Activated CD4-positive, CD25-positive, alpha-beta regulatory T cell (primary cell): ENCODE measurements at regions not wholly inside any gene's neighbourhood (a gene's known extent, or its start where the extent isn't known, plus 50 kb on each side); places are given as distances from the start of the nearest gene placed in this dataset.

Source experiments
- DNase-seq, 4 experiments: peaks; one replicate each; lab custom pipeline; 2025; lab: John Stamatoyannopoulos, UW

DNA sequence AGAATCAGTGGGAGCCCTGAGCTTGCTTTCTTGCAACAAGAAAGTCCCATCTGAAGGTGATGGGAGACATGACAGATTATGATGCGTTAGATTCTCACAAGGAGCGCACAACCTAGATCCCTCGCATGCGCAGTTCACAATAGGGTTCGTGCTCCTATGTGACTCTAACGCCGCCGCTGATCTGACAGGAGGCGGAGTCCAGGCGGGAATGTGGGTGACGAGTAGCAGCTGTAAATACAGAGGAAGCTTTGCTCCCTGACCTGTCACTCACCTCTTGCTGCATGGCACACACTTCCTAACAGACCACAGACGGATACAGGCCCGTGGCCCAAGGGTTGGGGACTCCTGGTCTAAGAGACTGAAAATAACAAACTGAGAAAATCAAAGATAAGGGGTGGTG is 1163.4 kb upstream of the AUTS2 start:
- DNase-seq, result no peak

DNA sequence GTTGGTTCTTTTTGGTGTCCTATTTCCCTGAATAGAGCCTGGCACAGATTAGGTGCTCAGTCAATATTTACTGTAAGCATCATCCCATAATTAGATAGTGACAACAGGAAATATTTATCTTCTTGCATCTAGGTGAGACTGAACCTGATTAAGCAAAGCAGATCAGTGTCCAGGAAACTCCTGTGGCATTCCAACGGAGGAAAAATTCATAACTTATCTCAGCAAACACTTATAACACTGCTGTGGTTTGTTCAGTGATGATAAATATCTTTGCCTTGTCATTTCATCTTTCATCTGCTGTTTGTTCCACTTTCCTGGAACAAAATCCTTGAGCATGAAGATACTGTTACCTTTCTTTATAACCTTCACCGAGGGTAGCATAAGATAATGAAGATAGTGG is 1160.3 kb upstream of the AUTS2 start:
- no peak for DNase-seq

DNA sequence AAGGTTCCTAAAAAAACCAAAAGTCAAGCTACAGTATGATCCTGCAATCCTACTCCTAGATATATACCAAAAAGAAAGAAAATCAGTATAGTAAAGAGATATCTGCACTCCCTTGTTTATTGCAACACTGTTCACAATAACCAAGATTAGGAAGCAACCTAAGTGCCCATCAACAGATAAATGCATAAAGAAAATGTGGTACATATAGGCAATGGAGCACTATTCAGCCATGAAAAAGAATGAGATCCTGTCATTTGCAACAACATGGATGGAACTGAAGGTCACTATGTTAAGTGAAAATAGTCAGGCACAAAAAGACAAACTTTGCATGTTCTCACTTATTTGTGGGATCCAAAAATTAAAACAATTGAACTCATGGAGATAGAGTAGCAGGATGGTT is 1159.5 kb upstream of the AUTS2 start:
- no peak for DNase-seq

DNA sequence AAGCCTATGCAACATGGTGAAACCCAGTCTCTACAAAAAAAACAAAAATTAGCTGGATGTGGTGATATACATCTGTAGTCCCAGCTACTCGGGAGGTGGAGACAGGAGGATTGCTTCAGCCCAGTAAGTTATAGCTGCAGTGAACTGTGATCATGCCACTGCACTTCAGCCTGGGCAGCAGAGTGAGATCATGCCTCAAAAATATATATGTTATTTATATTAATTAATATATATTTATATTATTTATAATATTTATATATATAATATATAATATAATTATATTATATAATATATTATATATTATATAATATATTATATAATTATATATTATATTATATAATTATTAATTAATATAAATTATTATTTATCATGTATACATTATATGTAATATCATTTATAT is 1158.4 kb upstream of the AUTS2 start:
- no peak for DNase-seq

DNA sequence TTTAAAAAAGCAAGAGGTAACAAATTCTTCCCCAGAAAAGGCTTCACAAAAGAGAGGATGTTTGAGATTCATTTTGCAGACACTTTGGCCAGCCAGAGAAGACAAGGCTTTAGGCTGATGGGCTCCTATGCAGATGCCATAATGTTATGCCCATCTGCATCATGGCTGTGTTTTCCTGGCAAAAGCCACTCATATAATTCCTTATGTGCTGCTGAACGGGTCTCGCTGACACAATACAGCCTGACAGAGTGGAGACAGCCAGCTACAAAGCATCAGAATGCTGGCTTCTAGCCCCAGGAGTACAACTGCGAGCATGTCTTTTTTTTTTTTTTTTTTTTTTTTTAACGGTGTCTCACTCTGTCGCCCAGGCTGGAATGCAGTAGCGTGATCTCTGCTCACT is 1157.4 kb upstream of the AUTS2 start:
- no peak for DNase-seq

DNA sequence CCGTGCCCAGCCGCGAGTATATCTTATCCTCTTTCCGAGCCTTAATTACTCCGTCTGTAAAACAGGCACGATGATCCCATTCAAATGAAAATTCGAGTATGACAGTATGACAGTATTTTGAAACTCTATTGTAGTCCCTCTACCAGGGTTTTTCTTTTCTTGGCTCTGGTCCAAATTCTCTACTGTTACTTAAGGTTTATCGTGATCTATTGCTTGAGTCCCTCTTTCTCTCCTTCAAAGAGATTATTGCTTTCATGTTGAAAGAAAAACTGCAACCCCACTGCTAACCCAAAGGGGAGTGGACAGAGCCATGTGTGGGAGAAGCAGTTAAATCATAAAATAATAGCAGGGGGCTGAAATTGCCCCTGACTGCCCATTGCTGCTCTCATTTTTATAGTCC is 1156.6 kb upstream of the AUTS2 start:
- no peak for DNase-seq

DNA sequence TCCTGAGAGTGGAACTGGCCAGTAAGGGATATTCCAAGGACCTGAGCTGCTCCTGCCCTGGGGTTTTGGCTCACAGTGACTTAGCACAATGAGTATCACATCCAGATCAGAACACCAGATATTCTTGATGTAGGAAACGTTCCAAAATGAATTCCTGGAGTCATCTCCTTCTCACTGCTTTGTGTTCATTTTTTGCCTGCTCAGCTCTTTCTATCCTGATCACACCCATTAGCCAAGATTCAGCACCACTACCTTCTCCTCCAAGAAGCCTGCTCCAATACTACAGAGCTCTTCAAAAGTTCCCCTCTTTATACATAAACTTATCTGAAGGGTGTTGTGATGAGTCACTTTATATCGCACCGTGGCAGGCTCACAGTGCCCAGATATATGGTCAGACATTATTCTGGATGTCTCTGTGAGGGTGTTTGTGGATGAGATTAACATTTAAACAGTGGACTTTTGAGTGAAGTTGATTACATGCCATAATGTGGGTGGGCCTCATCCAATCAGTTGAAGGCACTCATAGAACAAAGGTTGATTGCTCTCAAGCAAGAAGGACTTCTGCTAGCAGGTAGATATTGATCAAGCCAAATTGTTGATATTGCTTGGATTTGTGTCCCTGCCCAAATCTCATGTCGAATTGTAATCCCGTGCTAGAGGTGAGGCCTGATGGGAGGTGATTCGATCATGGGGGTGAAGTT is 1155.2 kb upstream of the AUTS2 start:
- no peak for DNase-seq

DNA sequence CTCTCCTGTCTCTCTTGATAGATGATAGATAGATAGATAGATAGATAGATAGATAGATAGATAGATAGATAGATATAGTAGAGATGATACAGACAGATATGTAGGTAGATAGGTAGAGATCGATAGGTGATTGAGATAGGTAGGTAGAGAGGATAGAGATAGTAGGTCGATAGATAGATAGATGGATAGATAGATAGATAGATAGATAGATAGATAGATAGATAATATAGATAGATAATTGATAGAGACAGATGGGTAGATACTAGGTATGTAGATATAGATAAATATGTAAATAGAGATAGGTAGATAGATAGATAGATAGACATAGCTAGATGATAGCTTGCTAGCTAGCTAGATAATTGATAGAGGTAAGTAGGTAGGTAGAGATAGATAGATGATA is 1154.2 kb upstream of the AUTS2 start:
- no peak for DNase-seq

DNA sequence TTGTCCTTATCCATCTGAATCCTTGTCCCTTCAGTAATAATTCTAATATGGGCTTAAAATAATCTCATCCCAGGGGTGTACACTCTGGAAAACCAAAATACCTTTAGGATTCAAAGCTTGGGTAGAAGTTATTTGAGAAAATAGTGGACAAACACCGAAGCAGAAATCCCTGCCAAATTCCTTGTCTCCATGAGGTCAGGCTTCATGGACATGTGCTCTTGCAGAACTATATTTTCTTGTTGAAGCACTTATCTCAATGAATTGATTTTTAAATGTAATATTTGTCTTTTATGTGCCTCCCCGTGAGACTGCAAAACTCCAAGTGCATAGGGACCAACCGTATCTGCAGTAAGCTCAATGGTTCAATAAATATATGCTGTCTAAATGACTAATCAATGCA is 1153.3 kb upstream of the AUTS2 start:
- no peak for DNase-seq

DNA sequence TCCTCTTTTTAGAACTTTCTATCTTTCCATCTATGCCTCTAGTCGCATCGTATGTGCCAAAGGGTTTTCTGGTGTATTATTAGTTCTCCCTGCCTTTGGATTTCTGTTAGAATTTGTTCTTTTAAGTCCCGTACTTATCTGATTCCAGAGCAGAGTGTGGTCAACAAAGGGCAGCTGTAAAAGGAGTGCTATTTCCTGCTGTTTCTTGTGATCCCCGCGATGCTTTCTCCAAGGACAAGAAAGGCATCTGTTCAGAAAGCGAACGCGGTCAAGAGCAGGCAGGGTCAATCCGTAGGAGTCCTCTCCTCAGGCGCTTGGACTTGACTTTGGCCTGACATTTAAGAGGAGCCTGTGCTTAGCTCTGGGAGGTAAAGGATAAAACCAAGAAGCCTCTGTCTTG is 1152.1 kb upstream of the AUTS2 start:
- no peak for DNase-seq

DNA sequence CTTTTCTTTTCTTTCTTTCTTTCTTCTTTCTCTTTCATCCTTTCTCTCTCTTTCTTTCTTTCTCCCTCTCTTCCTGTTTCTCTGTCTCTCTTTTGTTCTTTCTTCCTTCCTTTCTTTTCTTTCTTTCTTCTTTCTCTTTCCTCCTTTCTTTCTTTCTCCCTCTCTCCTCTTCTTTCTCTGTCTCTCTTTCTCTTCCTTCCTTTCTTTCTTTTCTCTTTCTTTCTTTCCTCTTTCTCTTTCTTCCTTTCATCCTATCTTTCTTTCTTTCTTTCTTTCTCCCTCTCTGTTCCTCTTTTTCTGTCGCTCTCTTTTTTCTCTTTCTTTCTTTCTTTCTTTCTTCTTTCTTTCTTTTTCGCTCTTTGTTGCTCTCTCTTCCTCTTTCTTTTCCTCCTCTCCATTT is 1149.2 kb upstream of the AUTS2 start:
- DNase-seq, result no peak

DNA sequence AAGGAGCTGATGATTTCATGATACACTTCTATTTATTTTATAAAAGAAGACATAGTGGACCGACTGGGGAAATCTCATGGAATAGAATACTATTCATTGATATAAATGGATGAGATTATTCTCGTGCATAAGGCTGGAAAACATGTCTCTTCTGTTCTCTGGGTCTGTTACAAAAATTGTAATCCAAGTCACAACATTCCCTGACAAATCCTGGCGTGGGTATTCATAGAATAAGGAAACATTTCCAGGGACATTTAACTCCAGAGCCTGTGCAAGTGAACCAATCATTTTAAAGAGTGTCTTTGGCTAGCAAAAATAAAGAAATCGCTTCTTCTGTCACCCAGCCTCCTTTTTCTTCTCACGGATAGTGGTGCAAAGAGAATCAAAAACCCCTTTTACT is 1148.5 kb upstream of the AUTS2 start:
- no peak for DNase-seq

DNA sequence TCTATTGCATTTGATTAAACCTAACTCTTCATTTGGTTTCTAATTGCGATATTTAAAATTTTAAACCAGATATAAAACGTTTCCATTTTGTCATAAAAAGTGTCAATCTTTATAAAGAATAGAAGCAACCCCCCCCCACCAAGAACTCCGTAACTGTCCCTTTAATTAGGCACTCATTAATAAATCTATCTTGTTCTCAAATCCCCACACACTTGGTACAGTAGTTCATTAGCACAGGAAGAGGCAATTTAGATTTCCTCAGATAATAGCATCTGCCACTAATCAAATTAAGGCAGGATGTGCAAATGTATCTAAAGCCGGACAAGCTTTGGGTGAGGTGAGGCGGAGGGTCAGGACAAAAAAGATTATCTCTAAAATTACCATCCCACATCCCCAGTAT is 1143.3 kb upstream of the AUTS2 start:
- DNase-seq, result no peak

DNA sequence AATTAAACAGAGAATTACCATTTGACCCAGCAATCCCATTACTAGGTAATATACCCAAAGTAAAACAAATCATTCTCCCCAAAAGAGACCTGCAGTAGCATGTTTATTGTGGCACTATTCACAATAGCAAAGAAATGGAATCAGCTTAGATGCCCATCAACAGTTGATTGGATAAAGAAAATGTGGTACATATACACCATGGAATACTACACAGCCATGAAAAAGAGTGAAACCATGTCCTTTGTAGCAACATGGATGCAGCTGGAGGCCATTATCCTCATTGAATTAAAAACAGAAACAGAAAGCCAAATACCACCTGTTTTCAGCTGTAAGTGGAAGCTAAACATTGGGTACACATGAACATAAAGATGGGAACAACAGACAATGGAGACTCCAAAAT is 1141.8 kb upstream of the AUTS2 start:
- no peak for DNase-seq

DNA sequence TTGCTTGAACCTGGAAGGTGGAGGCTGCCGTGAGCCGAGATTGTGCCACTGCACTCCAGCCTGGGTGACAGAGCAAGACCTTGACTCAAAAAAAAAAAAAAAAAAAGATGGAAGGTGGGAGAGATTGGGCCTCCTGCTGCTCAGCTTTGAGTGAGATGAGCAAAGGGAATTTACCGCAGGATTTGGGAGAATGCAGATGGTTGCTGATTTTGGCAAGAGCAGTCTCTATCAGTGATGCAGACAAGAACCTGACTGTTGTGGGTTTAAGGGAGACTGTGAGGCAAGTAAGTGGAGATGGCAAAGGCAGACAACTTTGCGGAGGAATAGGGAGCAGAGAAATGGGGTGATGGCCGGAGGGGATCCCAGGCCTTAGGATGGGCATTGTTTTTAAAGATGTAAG is 1140.8 kb upstream of the AUTS2 start:
- DNase-seq, result no peak

DNA sequence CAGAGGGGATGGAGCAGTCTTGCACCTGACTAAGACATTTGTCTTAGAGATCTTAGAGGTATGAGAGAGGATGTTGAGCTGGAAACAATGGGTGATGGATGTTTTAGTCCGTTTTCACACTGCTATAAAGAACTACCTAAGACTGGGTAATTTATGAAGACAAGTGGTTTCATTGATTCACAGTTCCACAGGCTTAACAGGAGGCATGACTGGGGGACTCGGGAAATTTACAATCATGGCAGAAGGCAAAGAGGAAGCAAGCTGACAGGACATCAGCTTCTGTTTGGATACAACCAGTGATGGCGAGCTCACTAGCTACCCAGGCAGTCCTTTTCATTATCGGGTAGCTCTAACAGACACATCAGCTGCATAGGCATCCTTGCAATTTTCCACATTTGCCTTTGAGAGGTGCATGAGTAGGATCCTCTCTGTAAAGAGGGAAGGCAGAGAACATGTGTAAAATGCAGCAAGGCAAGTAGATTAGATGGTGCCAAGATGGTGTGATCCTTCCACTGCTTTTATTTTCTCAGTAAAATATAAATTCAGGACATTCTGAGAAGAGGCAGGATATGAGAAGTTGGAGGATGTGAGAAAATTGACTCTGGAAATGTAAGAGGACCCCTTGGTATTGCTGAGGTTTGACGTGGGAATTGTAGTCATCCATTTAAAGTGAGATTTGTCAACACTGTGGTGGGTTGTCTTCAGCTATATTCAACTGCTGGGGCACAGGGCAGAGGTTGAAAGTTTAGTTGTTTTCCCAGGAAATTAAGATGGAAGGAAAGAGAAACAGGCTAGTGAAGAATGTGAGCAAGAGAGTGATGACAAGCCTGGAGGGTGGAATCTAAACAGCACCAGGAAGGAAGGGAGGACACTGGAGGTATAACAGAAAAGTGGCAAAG is 1140.0 kb upstream of the AUTS2 start:
- no peak for DNase-seq

DNA sequence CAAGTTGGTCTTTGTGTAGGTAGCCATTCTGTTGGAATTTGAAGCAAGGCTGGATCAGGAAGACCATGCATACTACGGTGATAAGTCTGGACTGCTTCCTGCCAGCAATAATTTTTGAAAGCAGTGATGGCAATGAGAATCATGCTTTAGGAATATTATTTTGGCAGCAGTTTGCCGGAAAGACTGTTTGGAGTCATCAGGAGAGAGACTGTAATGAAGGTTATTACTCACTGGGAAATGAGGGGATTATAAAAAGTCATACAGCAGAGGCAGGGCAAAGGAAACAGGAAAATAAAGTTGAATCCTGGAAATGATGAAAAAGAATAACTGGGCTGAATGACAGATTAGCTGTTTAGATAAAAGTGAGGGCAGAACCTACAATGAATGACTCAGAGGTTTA is 1136.8 kb upstream of the AUTS2 start:
- DNase-seq, result no peak

DNA sequence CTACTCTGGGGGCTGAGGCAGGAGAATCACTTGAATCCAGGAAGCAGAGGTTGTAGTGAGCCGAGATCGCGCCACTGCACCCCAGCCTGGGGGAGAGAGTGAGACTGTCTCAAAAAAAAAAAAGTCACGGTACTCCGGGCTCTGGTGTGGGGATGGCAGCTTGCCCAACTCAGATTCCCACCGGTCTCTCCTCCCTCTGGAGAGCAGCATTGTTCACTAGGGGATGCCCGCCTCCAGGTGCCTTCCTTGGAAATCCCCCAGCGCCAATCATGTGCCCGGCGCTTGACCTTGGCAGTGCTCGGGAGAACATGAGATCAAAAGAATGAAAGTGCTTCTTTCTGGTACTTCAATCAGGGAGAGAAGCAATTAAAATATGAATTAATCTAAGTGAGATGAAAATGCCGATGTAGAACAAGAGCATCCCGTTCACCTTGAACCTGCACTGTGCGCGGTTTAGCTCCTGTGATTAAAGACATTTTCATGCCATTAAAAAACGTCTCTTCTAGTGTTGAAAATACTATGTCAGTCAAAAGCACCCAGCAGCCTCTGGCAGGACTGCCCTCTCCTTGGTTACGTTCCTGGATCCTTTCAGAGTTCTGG is 1127.3 kb upstream of the AUTS2 start:
- DNase-seq, result no peak

DNA sequence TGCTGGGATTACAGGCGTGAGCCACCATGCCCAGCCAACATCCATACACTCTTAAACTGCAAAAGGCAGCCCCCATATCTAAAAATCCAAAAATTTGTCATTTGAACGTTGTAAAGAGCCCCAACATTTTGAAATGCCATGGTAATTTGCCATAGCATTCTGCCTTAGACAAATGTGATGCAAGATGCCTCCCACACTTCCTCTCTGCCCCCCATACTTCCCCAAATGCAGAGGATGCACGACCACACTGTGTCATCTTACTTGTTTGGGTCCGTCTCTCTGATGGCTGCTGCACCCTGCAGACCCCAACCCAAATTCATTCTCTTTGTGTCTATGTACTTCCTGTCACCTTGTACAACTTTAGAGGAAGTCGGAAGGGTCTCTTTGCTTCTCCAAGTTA is 1125.6 kb upstream of the AUTS2 start:
- no peak for DNase-seq

DNA sequence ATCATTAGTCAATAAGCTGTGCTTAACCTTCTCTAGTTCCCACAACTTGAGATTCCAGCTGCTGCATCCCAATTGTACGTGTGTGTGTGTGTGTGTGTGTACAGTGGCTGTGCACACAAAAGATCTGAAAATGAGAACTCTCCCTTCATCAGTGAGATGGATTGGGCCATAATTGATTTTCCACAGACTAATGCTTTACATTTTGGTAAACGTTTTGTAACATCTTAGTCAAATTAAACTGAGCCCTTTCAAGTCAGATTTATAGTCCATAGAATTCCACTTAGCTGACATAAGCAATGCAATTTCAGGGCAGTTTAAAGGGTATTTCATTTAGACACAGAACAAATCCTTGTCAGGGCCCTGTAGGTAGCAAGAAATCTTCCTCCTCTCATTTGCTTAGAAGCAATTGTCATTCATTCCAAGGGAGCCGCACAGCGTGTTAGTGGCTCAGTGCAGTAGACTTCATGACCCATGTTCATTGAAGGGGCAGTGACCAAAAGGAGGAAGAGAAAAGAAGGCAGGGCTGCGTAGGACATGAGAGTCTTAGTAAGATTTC is 1123.5 kb upstream of the AUTS2 start:
- no peak for DNase-seq

DNA sequence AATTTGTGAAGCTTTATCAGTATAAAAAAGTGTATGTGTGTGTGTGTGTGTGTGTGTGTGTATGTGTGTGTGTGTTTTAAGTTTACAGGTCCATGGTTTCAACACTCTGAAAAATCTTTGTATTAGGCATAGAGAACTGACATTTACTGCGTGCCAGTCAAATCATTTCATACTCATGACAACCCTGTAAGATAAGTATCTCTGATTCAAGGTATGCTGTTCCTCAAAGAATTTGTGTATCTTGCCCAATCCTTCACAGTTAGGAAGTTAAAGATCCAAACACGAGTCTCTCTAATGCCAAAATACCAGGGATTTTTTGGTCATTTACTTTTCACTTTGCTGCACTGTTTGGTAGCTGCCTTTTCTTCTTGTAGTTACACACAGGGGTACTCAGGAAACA is 1121.3 kb upstream of the AUTS2 start:
- no peak for DNase-seq

DNA sequence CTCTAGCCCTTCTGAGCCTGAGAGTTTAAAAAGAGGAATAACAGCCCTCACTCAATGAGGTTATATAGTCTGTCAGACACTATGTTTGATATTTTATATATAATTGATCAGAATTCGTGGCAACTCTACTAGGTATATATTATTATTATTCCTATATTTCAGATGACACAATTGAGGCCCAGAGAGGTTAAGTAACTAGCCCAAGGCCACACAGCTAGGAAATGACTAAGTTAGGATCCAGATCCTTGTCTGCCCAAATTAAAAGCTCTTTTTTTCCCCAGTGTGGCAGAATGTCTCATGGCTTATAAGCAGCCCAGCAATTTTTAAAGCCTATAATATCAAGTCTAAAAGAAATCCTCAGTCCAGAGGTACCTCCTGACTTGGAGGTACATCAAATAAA is 1119.9 kb upstream of the AUTS2 start:
- no peak for DNase-seq

DNA sequence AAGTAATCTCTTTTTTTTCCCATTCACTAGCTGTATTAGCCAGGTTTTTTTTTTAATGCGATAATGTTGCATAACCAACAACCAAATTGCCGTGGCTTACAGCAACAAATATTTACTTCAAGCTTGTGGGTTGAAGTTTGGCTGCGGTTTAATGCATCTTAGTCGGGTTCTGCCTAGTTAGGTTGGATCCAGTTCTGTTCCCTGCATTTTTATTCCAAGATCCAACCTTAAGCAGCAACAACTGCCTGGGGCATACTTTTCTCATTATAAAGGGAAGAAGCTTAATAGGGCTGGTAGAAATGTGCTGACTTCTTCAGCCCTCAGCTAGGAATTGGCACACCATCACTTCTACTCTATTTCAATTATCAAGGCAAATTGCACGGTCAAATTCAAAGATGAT is 1115.5 kb upstream of the AUTS2 start:
- DNase-seq, result no peak
